ENCODE measurements at regions not wholly inside any gene's neighbourhood (a gene's known extent, or its start where the extent isn't known, plus 50 kb on each side); places are given as distances from the start of the nearest gene placed in this dataset.
"Not testable (repeated sequence)": the region's sequence is repeated elsewhere in the genome, so short reads cannot be mapped to it uniquely, and the experiment has no call there.

GRCh38 chr1:58964880-58965279 lies 181.0 kb upstream of the JUN start:
- no peak for TF ChIP-seq CTCF (IDR thresholded peaks at IDR 0.05; ENCODE audit: insufficient read depth, low read length, poor library complexity, severe bottlenecking)
- Histone ChIP-seq H3K36me3 (ENCODE audit: control insufficient read depth, insufficient read depth, low read length) (no peaks in the 10 kb centered on the region), H3K27me3 (ENCODE audit: control insufficient read depth, insufficient read depth, low read length) (no peaks in the 10 kb centered on the region), H3K4me3 (ENCODE audit: low read depth, low read length) (no peak overlapping the region)
- peak; percentile 12 for DNase-seq (ENCODE audit: low read depth)

- Histone ChIP-seq H3K4me3 (ENCODE audit: low read depth, low read length) (no peak overlapping the region), H3K36me3 (ENCODE audit: control insufficient read depth, insufficient read depth, low read length) (no peaks in the 10 kb centered on the region), H3K27me3 (ENCODE audit: control insufficient read depth, insufficient read depth, low read length) (no peaks in the 10 kb centered on the region)
- TF ChIP-seq CTCF (IDR thresholded peaks at IDR 0.05; ENCODE audit: insufficient read depth, low read length, poor library complexity, severe bottlenecking), result no peak
- no peak for DNase-seq (ENCODE audit: low read depth)
Observed at GRCh38 chr1:58966103-58966916, 182.5 kb upstream of the JUN start.

- Histone ChIP-seq H3K27me3 (ENCODE audit: control insufficient read depth, insufficient read depth, low read length) (no peaks in the 10 kb centered on the region), H3K4me3 (ENCODE audit: low read depth, low read length) (no peak overlapping the region), H3K36me3 (ENCODE audit: control insufficient read depth, insufficient read depth, low read length) (no peaks in the 10 kb centered on the region)
- no peak for DNase-seq (ENCODE audit: low read depth)
- no peak for TF ChIP-seq CTCF (IDR thresholded peaks at IDR 0.05; ENCODE audit: insufficient read depth, low read length, poor library complexity, severe bottlenecking)
Observed at GRCh38 chr1:58966917-58967740, 183.3 kb upstream of the JUN start.

GRCh38 chr1:58968360-58968952 lies 184.6 kb upstream of the JUN start:
- H3K27me3 ChIP-seq (ENCODE audit: control insufficient read depth, insufficient read depth, low read length), result no peaks in the 10 kb centered on the region
- DNase-seq (ENCODE audit: low read depth), result peak; percentile 52
- H3K36me3 ChIP-seq (ENCODE audit: control insufficient read depth, insufficient read depth, low read length), result no peaks in the 10 kb centered on the region
- no peak overlapping the region for H3K4me3 ChIP-seq (ENCODE audit: low read depth, low read length)
- no peak for TF ChIP-seq CTCF (IDR thresholded peaks at IDR 0.05; ENCODE audit: insufficient read depth, low read length, poor library complexity, severe bottlenecking)

GRCh38 chr1:58969176-58969575 lies 185.3 kb upstream of the JUN start:
- not testable (repeated sequence) for H3K4me3 ChIP-seq (ENCODE audit: low read depth, low read length); H3K27me3 ChIP-seq (ENCODE audit: control insufficient read depth, insufficient read depth, low read length); DNase-seq (ENCODE audit: low read depth); H3K36me3 ChIP-seq (ENCODE audit: control insufficient read depth, insufficient read depth, low read length)

- no peak for DNase-seq (ENCODE audit: low read depth)
- Histone ChIP-seq H3K4me3 (ENCODE audit: low read depth, low read length) (no peak overlapping the region), H3K27me3 (ENCODE audit: control insufficient read depth, insufficient read depth, low read length) (no peaks in the 10 kb centered on the region), H3K36me3 (ENCODE audit: control insufficient read depth, insufficient read depth, low read length) (no peaks in the 10 kb centered on the region)
- TF ChIP-seq CTCF (IDR thresholded peaks at IDR 0.05; ENCODE audit: insufficient read depth, low read length, poor library complexity, severe bottlenecking), result no peak
Observed at GRCh38 chr1:58971629-58972140, 187.8 kb upstream of the JUN start.

Measured in kidney epithelial cell (primary cell).